SIG-M5 treated with dmso at 0.1 percent for 504 hours (cell line): ENCODE measurements at regions not wholly inside any gene's neighbourhood (a gene's known extent, or its start where the extent isn't known, plus 50 kb on each side); places are given as distances from the start of the nearest gene placed in this dataset.
A peak's percentile ranks its signal among the peaks of the same experiment; 100 is the strongest.

Source experiments
- DNase-seq: peaks from one replicate; lab custom pipeline; 2025; ENCODE audit not compliant: unreplicated experiment; lab: John Stamatoyannopoulos, UW

GRCh38 chr12:3336606-3337311, 154.2 kb upstream of the PRMT8 start:
- DNase-seq = no peak

GRCh38 chr12:3337944-3338343, 153.1 kb upstream of the PRMT8 start:
- DNase-seq = no peak

- no peak for DNase-seq
Measured at GRCh38 chr12:3339221-3339620, 151.8 kb upstream of the PRMT8 start.

- no peak for DNase-seq
Measured at GRCh38 chr12:3341594-3341993, 149.4 kb upstream of the PRMT8 start.

- DNase-seq = no peak
Measured at GRCh38 chr12:3342051-3342450, 149.0 kb upstream of the PRMT8 start.

- DNase-seq = no peak
Measured at GRCh38 chr12:3348055-3348454, 142.9 kb upstream of the PRMT8 start.

GRCh38 chr12:3350432-3350831, 140.6 kb upstream of the PRMT8 start:
- no peak for DNase-seq

GRCh38 chr12:3351731-3352130, 139.3 kb upstream of the PRMT8 start:
- DNase-seq = no peak

GRCh38 chr12:3352230-3352629, 138.8 kb upstream of the PRMT8 start:
- no peak for DNase-seq

- DNase-seq = no peak
Measured at GRCh38 chr12:3353621-3354020, 137.4 kb upstream of the PRMT8 start.

- DNase-seq = no peak
Measured at GRCh38 chr12:3354586-3354985, 136.4 kb upstream of the PRMT8 start.

GRCh38 chr12:3355378-3355900, 135.6 kb upstream of the PRMT8 start:
- no peak for DNase-seq

GRCh38 chr12:3357950-3358525, 133.0 kb upstream of the PRMT8 start:
- DNase-seq = no peak

GRCh38 chr12:3359478-3359877, 131.5 kb upstream of the PRMT8 start:
- DNase-seq = no peak

- no peak for DNase-seq
Measured at GRCh38 chr12:3361146-3361545, 129.9 kb upstream of the PRMT8 start.

- DNase-seq = no peak
Measured at GRCh38 chr12:3362737-3363136, 128.3 kb upstream of the PRMT8 start.

- DNase-seq = peak; percentile 58
Measured at GRCh38 chr12:3363608-3364007, 127.4 kb upstream of the PRMT8 start.

GRCh38 chr12:3364226-3364625, 126.8 kb upstream of the PRMT8 start:
- no peak for DNase-seq

GRCh38 chr12:3364661-3365462, 126.1 kb upstream of the PRMT8 start:
- DNase-seq = no peak

GRCh38 chr12:3365463-3366411, 125.3 kb upstream of the PRMT8 start:
- DNase-seq = no peak
